SK-N-MC (cell line): ENCODE measurements at regions not wholly inside any gene's neighbourhood (a gene's known extent, or its start where the extent isn't known, plus 50 kb on each side); places are given as distances from the start of the nearest gene placed in this dataset.
"Not testable (repeated sequence)": the region's sequence is repeated elsewhere in the genome, so short reads cannot be mapped to it uniquely, and the experiment has no call there.

Experiments
- DNase-seq: peaks from one replicate; pipeline ENCODE4 v3.0.0-alpha.2; 2011; ENCODE audit warnings: low read depth, low spot score
- H3K27ac ChIP-seq: fragments of 200-600 bp; sonication (generic); 2 replicates; pipeline ENCODE4 v1.5.1; 2016; ENCODE audit warnings: mixed run types
- H3K36me3 ChIP-seq: fragments of 200-600 bp; sonication (generic); 2 replicates; pipeline ENCODE4 v1.6.1; 2017; ENCODE audit warnings: antibody characterized with exemption, low read length, mixed read lengths; ENCODE audit not compliant: insufficient read depth
- H3K4me3 ChIP-seq: fragments of 200-600 bp; sonication (generic); 2 replicates; pipeline ENCODE4 v1.5.1; 2016
- H3K9ac ChIP-seq: fragments of 200-600 bp; sonication (generic); 2 replicates; pipeline ENCODE4 v1.8.0; 2017; ENCODE audit warnings: mixed run types, mixed read lengths; ENCODE audit not compliant: insufficient read length
- H3K9me3 ChIP-seq: fragments of 200-600 bp; sonication (generic); 2 replicates; pipeline ENCODE4 v1.6.1; 2017; ENCODE audit warnings: low read depth, mild to moderate bottlenecking, antibody characterized with exemption, low read length, moderate library complexity, mixed read lengths
- EZH2 ChIP-seq: fragments of 200-600 bp; sonication (generic); IDR thresholded peaks from one replicate; pipeline ENCODE4 v1.6.1; 2017; ENCODE audit warnings: antibody characterized with exemption
- FOXP2 ChIP-seq: optimal IDR thresholded peaks from 2 replicates; pipeline ENCODE3; 2011; ENCODE audit warnings: mild to moderate bottlenecking, moderate library complexity; ENCODE audit not compliant: insufficient read depth; ENCODE audit errors: extremely low read length, control extremely low read depth
- POLR2AphosphoS5 ChIP-seq: IDR thresholded peaks from 2 replicates; pipeline ENCODE4 v1.6.1; 2012; ENCODE audit warnings: mild to moderate bottlenecking, low read depth, low read length, borderline replicate concordance

GRCh38 chr18:71249791-71250190 is 960.9 kb downstream of the SOCS6 start:
- TF ChIP-seq FOXP2 (no peak), EZH2 (no peak)
- Histone ChIP-seq H3K27ac (no peak overlapping the region), H3K36me3 (no peaks in the 10 kb centered on the region), H3K9ac (no peak overlapping the region), H3K4me3 (no peak overlapping the region), H3K9me3 (no peaks in the 10 kb centered on the region)
- DNase-seq: no peak

- H3K9ac ChIP-seq: no peak overlapping the region
- no peak for TF ChIP-seq FOXP2
- TF ChIP-seq EZH2: no peak
- TF ChIP-seq POLR2AphosphoS5: no peak
- H3K27ac ChIP-seq: no peak overlapping the region
- no peaks in the 10 kb centered on the region for H3K36me3 ChIP-seq
- no peaks in the 10 kb centered on the region for H3K9me3 ChIP-seq
- no peak overlapping the region for H3K4me3 ChIP-seq
- DNase-seq: no peak
Measured at GRCh38 chr18:71242981-71243380, 954.1 kb downstream of the SOCS6 start.

- no peak for DNase-seq
- TF ChIP-seq FOXP2 (no peak), EZH2 (no peak)
- no peaks in the 10 kb centered on the region for H3K36me3 ChIP-seq
- H3K27ac ChIP-seq: no peak overlapping the region
- no peaks in the 10 kb centered on the region for H3K9me3 ChIP-seq
- no peak overlapping the region for H3K4me3 ChIP-seq
- H3K9ac ChIP-seq: no peak overlapping the region
Measured at GRCh38 chr18:71238974-71239624, 950.3 kb downstream of the SOCS6 start.

- Histone ChIP-seq H3K9ac (no peak overlapping the region), H3K9me3 (no peaks in the 10 kb centered on the region), H3K4me3 (no peak overlapping the region), H3K36me3 (no peaks in the 10 kb centered on the region), H3K27ac (no peak overlapping the region)
- TF ChIP-seq EZH2: no peak
- no peak for TF ChIP-seq POLR2AphosphoS5
- TF ChIP-seq FOXP2: no peak
- no peak for DNase-seq
Measured at GRCh38 chr18:71237641-71238040, 948.8 kb downstream of the SOCS6 start.

- TF ChIP-seq EZH2 (no peak), FOXP2 (no peak), POLR2AphosphoS5 (no peak)
- H3K9me3 ChIP-seq: no peaks in the 10 kb centered on the region
Measured at GRCh38 chr18:71233177-71233576, 944.3 kb downstream of the SOCS6 start.

GRCh38 chr18:71223486-71223885 is 934.6 kb downstream of the SOCS6 start:
- no peak overlapping the region for H3K27ac ChIP-seq
- no peaks in the 10 kb centered on the region for H3K36me3 ChIP-seq
- TF ChIP-seq EZH2 (no peak), FOXP2 (no peak), POLR2AphosphoS5 (no peak)
- no peaks in the 10 kb centered on the region for H3K9me3 ChIP-seq
- no peak overlapping the region for H3K9ac ChIP-seq
- H3K4me3 ChIP-seq: no peak overlapping the region
- DNase-seq: no peak

More at GRCh38 chr18:71233177-71233576, 944.3 kb downstream of the SOCS6 start:
- H3K36me3 ChIP-seq: no peaks in the 10 kb centered on the region
- no peak for DNase-seq
- H3K27ac ChIP-seq: no peak overlapping the region
- H3K9ac ChIP-seq: no peak overlapping the region
- H3K4me3 ChIP-seq: no peak overlapping the region

GRCh38 chr18:71221405-71221804 is 932.6 kb downstream of the SOCS6 start:
- no peak overlapping the region for H3K4me3 ChIP-seq
- H3K9ac ChIP-seq: no peak overlapping the region
- DNase-seq: no peak
- TF ChIP-seq EZH2 (no peak), POLR2AphosphoS5 (no peak)
- no peaks in the 10 kb centered on the region for H3K9me3 ChIP-seq
- H3K36me3 ChIP-seq: no peaks in the 10 kb centered on the region
- H3K27ac ChIP-seq: no peak overlapping the region

GRCh38 chr18:71212739-71213138 is 923.9 kb downstream of the SOCS6 start:
- not testable (repeated sequence) for H3K9ac ChIP-seq, H3K36me3 ChIP-seq, H3K27ac ChIP-seq, DNase-seq, H3K9me3 ChIP-seq, H3K4me3 ChIP-seq

GRCh38 chr18:71212222-71212621 is 923.4 kb downstream of the SOCS6 start:
- Histone ChIP-seq H3K36me3 (no peaks in the 10 kb centered on the region), H3K27ac (no peak overlapping the region), H3K9me3 (no peaks in the 10 kb centered on the region), H3K4me3 (no peak overlapping the region), H3K9ac (no peak overlapping the region)
- DNase-seq: no peak
- TF ChIP-seq POLR2AphosphoS5: no peak
- TF ChIP-seq EZH2: no peak
- no peak for TF ChIP-seq FOXP2
